NB4 (cell line): ENCODE measurements at regions not wholly inside any gene's neighbourhood (a gene's known extent, or its start where the extent isn't known, plus 50 kb on each side); places are given as distances from the start of the nearest gene placed in this dataset.

Source experiments
- DNase-seq: peaks from one replicate; pipeline ENCODE4 v3.0.0; 2010; ENCODE audit warnings: low read depth
- H3K4me3 ChIP-seq: one replicate; pipeline ENCODE4 v1.5.1; 2011; ENCODE audit warnings: mild to moderate bottlenecking, low read depth, low read length, moderate library complexity
- MYC ChIP-seq: IDR thresholded peaks from 2 replicates; pipeline ENCODE4 v1.6.1; 2011; ENCODE audit warnings: low read depth, low read length
- POLR2A ChIP-seq: IDR thresholded peaks from 2 replicates; pipeline ENCODE4 v1.6.1; 2011; ENCODE audit warnings: mild to moderate bottlenecking; ENCODE audit not compliant: insufficient read length; ENCODE audit errors: extremely low read depth
- TF ChIP-seq, protein P1 (sequence below): IDR thresholded peaks from one replicate; pipeline ENCODE4 v1.5.1; 2012; ENCODE audit warnings: low read depth, low read length
- TF ChIP-seq, protein P2 (sequence below): IDR thresholded peaks from 2 replicates; pipeline ENCODE4 v1.6.1; 2011; ENCODE audit warnings: low read depth, low read length

DNA sequence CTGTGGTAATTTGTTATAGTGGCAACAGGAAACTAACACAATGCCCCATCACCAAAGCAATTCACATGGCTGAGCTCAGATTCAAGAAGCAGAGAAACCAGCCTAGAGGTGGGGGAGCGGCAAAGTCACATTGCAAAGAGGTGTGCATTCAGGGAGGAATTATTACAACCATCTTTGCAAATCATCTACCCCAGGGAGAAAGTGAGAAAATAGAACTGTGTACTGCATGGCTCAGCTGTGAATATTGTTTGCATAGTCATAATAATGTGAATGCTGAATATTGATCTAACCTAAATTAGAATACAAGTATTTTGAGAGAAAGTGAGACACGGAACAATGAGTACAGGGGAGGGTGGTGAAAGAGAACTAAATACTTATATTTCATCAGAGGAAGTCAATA, 387.9 kb downstream of the BCOR start:
- DNase-seq: no peak
- no peak for TF ChIP-seq MYC
- TF ChIP-seq POLR2A: no peak
- TF ChIP-seq, protein P1, sequence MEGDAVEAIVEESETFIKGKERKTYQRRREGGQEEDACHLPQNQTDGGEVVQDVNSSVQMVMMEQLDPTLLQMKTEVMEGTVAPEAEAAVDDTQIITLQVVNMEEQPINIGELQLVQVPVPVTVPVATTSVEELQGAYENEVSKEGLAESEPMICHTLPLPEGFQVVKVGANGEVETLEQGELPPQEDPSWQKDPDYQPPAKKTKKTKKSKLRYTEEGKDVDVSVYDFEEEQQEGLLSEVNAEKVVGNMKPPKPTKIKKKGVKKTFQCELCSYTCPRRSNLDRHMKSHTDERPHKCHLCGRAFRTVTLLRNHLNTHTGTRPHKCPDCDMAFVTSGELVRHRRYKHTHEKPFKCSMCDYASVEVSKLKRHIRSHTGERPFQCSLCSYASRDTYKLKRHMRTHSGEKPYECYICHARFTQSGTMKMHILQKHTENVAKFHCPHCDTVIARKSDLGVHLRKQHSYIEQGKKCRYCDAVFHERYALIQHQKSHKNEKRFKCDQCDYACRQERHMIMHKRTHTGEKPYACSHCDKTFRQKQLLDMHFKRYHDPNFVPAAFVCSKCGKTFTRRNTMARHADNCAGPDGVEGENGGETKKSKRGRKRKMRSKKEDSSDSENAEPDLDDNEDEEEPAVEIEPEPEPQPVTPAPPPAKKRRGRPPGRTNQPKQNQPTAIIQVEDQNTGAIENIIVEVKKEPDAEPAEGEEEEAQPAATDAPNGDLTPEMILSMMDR: no peak
- TF ChIP-seq, protein P2, sequence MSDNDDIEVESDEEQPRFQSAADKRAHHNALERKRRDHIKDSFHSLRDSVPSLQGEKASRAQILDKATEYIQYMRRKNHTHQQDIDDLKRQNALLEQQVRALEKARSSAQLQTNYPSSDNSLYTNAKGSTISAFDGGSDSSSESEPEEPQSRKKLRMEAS: no peak
- no peak overlapping the region for H3K4me3 ChIP-seq

DNA sequence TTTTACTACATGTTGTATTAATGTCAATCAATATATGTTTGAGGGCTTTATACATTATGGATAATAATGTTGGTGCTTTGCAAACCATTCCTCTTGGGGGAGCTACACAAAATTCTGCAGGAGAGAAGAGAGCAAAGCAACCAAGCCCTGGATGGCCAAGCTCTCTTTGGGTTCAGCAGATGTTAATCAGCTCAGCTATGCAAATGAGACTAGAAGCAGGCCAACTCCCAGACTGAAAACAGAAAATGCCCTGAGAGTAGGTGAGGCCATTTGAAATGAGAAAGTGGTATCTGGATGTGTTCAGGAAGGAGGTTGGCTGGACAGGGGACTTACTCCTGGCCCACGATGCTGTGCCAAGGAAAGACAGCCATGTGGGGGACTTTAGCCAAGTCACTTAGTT, 387.0 kb downstream of the BCOR start:
- no peak overlapping the region for H3K4me3 ChIP-seq
- no peak for DNase-seq
- TF ChIP-seq, protein P2: no peak

DNA sequence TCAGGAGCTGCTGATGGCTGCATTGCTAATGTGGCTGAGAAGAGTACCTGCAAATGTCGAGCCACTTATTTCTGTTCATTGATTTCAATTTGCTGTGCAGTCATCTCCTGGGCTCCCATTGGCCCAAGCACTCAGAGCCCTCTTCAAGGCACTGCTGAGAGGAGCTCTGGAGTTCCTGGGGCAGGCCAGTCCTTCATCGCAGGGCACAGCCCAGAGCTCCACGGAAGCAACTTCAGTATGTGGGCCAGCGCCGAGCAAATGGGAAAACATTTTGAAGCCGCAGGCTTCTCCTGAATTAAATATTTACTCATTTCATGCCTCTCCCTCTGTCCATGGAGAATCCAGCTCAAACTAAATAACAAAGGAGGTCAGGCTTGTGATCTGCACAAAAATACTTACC, 383.3 kb downstream of the BCOR start:
- TF ChIP-seq, protein P1: no peak
- TF ChIP-seq, protein P2: no peak
- H3K4me3 ChIP-seq: no peak overlapping the region
- no peak for DNase-seq

DNA sequence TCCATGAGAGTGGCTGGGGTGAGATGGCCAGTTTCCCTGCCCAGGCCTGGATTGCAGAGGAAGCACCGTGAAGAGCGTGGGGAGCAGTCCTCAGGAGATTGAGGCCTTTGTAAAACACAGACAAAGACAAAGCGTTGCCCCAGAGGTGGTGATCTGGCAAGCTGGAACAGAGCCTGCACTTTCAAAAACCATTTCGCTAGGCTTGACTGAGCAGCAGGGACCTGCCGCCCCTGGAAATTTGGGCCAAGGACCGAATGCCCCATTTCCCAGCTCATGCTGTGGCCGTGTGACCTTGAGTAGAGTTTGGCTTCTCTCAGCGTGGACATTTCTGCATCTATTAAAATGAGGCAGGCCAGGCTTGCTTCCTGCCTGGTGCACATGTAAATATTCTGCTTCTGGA, 381.4 kb downstream of the BCOR start:
- no peak overlapping the region for H3K4me3 ChIP-seq
- DNase-seq: no peak
- TF ChIP-seq MYC (no peak), POLR2A (no peak)
- TF ChIP-seq, protein P1: no peak

DNA sequence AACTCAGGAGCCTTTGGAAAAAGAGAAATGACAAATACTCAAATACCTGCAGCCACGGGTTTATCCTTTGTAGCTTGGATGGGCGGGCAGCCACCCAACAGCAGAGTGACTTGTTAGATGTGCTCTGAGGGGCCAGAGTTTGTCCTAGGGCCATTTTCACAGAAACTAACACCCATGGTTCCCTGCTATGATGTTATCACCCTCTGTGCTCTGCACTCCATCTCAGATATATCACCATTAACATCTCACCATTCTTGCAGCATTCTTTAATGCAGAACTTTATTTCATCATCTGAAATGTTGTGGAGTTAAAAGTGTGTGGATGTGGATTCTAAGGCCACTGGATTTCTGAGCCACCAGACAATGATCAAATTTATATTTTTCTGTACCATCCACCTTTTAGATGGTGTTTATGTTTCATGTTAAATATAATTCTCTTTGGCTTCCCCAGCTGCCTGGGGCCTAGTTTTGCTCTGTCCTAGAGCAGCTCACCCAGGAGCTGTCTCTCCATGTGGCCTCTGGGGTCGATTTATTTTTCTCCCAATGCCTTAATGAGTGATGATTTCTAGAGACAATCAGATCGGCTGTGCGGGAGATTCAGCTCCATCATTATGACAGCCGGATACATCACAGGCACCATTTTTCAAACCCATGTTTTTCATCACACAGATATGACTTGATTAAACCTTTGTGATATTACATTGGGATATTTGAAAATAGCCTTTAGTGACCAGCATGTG, 380.8 kb downstream of the BCOR start:
- no peak for DNase-seq
- no peak overlapping the region for H3K4me3 ChIP-seq
- TF ChIP-seq POLR2A: no peak

DNA sequence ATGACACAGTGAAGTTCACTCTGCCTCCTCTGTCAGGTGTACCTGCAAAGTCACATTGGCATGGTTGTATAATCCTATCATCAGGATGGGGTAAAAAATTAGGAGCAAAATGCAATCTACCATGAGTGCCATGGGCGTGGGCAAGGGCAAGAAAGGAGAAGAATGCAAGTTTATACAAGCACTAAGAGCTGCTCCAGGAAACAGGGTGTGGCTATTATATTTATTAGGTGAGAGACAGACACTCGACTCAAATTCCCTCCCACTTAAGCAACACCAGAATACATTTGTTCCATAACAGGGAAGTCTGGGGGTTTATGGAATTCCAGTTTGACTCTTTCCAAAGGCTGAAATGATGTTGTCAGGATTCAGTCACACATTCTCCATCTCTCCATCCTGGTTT, 378.8 kb downstream of the BCOR start:
- H3K4me3 ChIP-seq: no peak overlapping the region
- DNase-seq: no peak
- TF ChIP-seq MYC: no peak
- no peak for TF ChIP-seq POLR2A
- TF ChIP-seq, protein P2: no peak
- TF ChIP-seq, protein P1: no peak

DNA sequence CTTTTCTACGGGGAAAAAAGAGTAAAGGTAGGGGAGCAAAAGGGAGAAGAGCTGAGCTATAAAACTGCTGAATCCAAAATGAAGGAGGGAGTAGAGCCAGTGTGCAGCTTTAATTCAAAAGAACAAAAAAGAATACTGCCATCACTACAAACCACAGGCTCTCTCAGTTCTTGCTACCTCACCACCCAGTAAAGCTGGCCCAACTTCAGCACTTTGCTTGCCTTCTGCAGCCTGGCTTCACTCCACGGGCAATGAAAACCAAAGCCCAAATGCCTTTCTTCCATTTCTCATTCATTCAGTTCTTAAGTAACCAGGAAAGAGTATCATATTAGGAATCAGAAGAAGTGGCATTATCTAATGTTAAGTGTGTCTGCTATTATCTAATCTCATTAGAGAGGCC, 376.8 kb downstream of the BCOR start:
- TF ChIP-seq MYC: no peak
- TF ChIP-seq, protein P2: no peak
- TF ChIP-seq, protein P1: no peak
- TF ChIP-seq POLR2A: no peak
- H3K4me3 ChIP-seq: no peak overlapping the region
- no peak for DNase-seq
